Activated CD8-positive, alpha-beta T cell treated with anti-CD3 and anti-CD28 coated beads, Interleukin-2, amount 10 ng/mL, durations not matched to agents 7 days and 5 days (primary cell): ENCODE measurements at regions not wholly inside any gene's neighbourhood (a gene's known extent, or its start where the extent isn't known, plus 50 kb on each side); places are given as distances from the start of the nearest gene placed in this dataset.

Source experiments
- ATAC-seq: fragments of 150-1000 bp; cut with Tn5 transposase; one replicate; pipeline ENCODE4 v1.10.0; 2021; ENCODE audit warnings: moderate library complexity
- CTCF ChIA-PET: fragments of 350-600 bp; sonication (Branson Sonifier 250); formaldehyde crosslinking; loops from one replicate; lab custom pipeline; 2021; ENCODE audit warnings: antibody characterized with exemption; lab: Charles Lee
- POLR2A ChIA-PET: fragments of 350-600 bp; sonication (Branson Sonifier 250); formaldehyde crosslinking; loops from one replicate; lab custom pipeline; 2021; ENCODE audit warnings: antibody characterized with exemption; lab: Charles Lee
- DNase-seq: peaks from one replicate; pipeline ENCODE4 v3.0.0-alpha.2; 2020
- H3K27ac Mint-ChIP-seq: one replicate; pipeline ENCODE4 v1.8.0; 2021; ENCODE audit warnings: mild to moderate bottlenecking, mixed read lengths
- H3K27me3 Mint-ChIP-seq: one replicate; pipeline ENCODE4 v1.8.0; 2021; ENCODE audit warnings: low read depth, mixed read lengths
- H3K36me3 Mint-ChIP-seq: one replicate; pipeline ENCODE4 v1.8.0; 2021; ENCODE audit warnings: low read depth, mixed read lengths
- H3K4me1 Mint-ChIP-seq: one replicate; pipeline ENCODE4 v1.8.0; 2021; ENCODE audit warnings: low read depth, mixed read lengths
- H3K4me3 Mint-ChIP-seq: one replicate; pipeline ENCODE4 v1.8.0; 2021; ENCODE audit warnings: mild to moderate bottlenecking, mixed read lengths
- H3K9me3 Mint-ChIP-seq: one replicate; pipeline ENCODE4 v1.8.0; 2022; ENCODE audit warnings: mixed read lengths; ENCODE audit not compliant: insufficient read depth

DNA sequence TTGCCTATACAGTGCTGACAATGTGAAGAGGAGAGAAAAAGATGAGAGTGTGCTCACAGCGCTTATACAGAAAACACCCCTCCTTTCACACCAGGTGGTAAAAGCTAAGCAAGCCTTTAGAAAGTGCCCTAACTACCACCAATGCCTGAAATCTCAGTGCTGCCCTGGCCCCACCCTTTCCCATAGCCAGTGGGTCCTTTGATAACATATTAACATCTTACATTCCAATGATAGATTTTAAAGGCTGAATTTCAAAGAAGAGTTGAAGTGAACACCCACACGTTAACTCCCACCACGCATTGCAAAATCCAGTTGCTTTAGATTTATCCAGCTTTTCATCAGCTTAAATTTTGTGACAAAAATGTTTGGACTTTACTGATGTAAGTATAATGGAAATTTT lies 58.1 kb upstream of the SSX2IP start:
- ChIA-PET POLR2A (no interaction called here), CTCF (no interaction called here)
- no peak for ATAC-seq
- H3K27me3 Mint-ChIP-seq: peaks cover 27% of the 10 kb centered on the region
- H3K36me3 Mint-ChIP-seq: no peaks in the 10 kb centered on the region
- no peak overlapping the region for H3K4me3 Mint-ChIP-seq
- no peak for DNase-seq
- H3K9me3 Mint-ChIP-seq: no peaks in the 10 kb centered on the region
- H3K27ac Mint-ChIP-seq: no peak overlapping the region
- peaks cover 2% of the 10 kb centered on the region for H3K4me1 Mint-ChIP-seq

DNA sequence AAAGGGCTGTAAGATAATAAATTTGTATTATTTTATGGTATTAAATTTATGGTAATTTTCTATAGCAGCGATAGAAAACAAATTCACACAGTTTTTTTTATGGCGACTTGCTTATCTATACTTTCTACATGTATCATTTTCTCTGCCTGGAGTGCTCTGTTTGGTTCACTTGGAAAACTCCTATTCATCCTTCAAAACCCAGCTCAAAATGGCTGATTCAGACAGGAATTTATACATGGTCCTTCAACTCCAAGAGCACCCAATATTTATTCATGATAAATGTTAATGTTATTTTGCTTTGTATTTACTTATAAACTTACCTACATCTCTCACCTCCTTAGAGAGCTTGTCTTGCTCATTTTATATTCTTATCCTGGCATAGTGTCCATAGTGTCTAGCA lies 55.6 kb upstream of the SSX2IP start:
- CTCF ChIA-PET: no interaction called here
- DNase-seq (no peak), ATAC-seq (no peak)
- Mint-ChIP-seq H3K9me3 (no peaks in the 10 kb centered on the region), H3K27me3 (peaks cover 21% of the 10 kb centered on the region), H3K36me3 (no peaks in the 10 kb centered on the region), H3K27ac (no peak overlapping the region), H3K4me3 (no peak overlapping the region), H3K4me1 (no peaks in the 10 kb centered on the region)
- POLR2A ChIA-PET: no interaction called here

DNA sequence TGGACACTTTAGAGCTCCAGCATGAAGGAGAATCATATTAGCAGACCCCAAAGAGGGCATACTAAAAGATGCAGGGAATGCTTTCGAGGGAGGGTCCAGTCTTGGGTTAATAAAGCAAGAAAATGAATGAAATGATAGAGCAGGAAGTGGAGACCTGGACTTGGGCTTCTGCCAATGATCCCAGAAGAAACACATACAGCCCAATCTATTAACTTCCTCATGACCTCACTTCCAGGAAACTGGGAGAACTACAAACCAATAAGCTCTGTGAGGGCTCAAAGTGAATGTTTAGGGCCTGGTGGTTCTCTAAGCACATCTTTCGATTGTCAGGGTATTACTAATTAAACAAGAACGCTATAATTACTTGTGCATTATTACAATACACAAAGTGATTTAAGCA lies 53.6 kb upstream of the SSX2IP start:
- CTCF ChIA-PET: interaction anchor here (1.0 to 2.4 kb wide), 2 partner anchors 10 to 12 kb away, joined by 3 to 8 read pairs; no protein-coding TSS in a partner anchor
- no peak for ATAC-seq

DNA sequence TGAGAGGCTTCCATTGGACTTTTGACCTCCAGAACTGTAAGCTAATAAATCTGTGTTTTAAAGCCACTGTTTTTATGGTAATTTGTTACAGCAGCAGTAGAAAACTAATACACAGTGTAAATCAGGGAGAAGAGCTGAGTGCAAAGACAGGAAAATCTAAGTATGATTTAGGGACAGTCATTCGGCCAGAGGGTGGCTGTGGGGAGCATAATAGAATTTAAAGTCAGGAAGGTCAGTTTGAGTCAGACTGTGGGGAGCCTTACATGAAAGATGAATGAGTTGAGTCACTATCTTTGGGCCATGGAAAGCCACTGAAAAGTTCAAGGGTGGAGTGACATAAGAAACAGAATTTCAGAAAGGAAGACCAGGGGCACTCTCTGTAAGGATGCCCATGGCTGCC lies 52.4 kb upstream of the SSX2IP start:
- H3K27me3 Mint-ChIP-seq: peaks cover 3% of the 10 kb centered on the region
- no peak overlapping the region for H3K4me3 Mint-ChIP-seq
- DNase-seq (no peak), ATAC-seq (no peak)
- CTCF ChIA-PET: interaction anchor here (0.6 to 2.4 kb wide), 3 partner anchors 11 to 54 kb away, joined by 3 to 8 read pairs (median 5); no protein-coding TSS in a partner anchor
- H3K9me3 Mint-ChIP-seq: no peaks in the 10 kb centered on the region
- no peaks in the 10 kb centered on the region for H3K36me3 Mint-ChIP-seq
- H3K4me1 Mint-ChIP-seq: no peaks in the 10 kb centered on the region
- H3K27ac Mint-ChIP-seq: no peak overlapping the region
- POLR2A ChIA-PET: no interaction called here

More for the DNA sequence above, 53.6 kb upstream of the SSX2IP start:
- no peak for DNase-seq
- H3K36me3 Mint-ChIP-seq: no peaks in the 10 kb centered on the region
- no peaks in the 10 kb centered on the region for H3K9me3 Mint-ChIP-seq
- no peaks in the 10 kb centered on the region for H3K4me1 Mint-ChIP-seq
- POLR2A ChIA-PET: no interaction called here
- peaks cover 7% of the 10 kb centered on the region for H3K27me3 Mint-ChIP-seq
- H3K4me3 Mint-ChIP-seq: no peak overlapping the region
- H3K27ac Mint-ChIP-seq: no peak overlapping the region

DNA sequence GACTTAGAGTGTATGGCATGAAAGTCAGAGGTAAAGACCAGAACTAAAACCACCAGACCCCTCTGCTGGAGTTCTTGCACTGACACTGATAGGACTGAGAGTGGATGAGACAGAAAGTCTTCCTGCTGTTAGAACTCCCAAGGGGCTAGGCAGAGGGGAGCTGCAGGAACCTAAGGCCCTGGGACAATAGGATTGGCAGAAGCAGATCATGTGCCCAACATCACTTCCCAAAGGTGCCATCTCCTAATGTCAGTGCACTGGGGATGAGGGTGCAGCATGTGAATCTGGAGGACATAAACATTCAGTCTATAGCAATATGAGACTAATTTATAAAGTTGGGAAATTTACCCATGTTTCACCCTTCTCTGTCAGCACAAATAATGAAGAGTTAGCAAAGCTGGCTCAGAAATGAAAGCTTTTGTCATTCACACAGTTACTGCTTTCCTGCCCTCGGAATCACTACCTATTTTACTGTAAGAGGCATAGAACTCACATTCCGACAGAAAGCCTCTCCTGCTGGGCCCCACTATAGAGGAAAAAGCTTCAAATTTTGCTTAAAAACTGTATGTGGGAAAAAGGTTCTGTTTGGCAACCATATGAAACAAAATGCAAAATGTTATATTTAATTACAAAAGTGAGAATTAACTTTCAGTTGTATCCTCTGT lies 49.9 kb upstream of the SSX2IP start:
- POLR2A ChIA-PET: interaction anchor here (0.6 kb wide), 1 partner anchor 516 kb away, joined by 3 read pairs; no protein-coding TSS in a partner anchor
- DNase-seq: no peak
- Mint-ChIP-seq H3K4me3 (no peak overlapping the region), H3K27ac (no peak overlapping the region), H3K9me3 (no peaks in the 10 kb centered on the region), H3K27me3 (peaks cover 11% of the 10 kb centered on the region), H3K36me3 (no peaks in the 10 kb centered on the region), H3K4me1 (no peaks in the 10 kb centered on the region)
- ATAC-seq: no peak
- CTCF ChIA-PET: interaction anchor here (1.2 to 2.1 kb wide), 3 partner anchors 13 to 120 kb away, joined by 4 to 7 read pairs (median 5); no protein-coding TSS in a partner anchor
